Stimulated activated CD4-positive, alpha-beta T cell treated with anti-CD3 and anti-CD28 coated beads, Interleukin-1b, Interleukin-23, amount 100 ng/mL, for 24 hours (primary cell): ENCODE measurements at regions not wholly inside any gene's neighbourhood (a gene's known extent, or its start where the extent isn't known, plus 50 kb on each side); places are given as distances from the start of the nearest gene placed in this dataset.
"Not testable (repeated sequence)": the region's sequence is repeated elsewhere in the genome, so short reads cannot be mapped to it uniquely, and the experiment has no call there.

Experiments used
- DNase-seq, 4 experiments: peaks; one replicate each; pipeline ENCODE4 v3.0.0-alpha.2; 2020; ENCODE audit warnings: low read depth in 4 of 4, low spot score in 1 of 4

DNA sequence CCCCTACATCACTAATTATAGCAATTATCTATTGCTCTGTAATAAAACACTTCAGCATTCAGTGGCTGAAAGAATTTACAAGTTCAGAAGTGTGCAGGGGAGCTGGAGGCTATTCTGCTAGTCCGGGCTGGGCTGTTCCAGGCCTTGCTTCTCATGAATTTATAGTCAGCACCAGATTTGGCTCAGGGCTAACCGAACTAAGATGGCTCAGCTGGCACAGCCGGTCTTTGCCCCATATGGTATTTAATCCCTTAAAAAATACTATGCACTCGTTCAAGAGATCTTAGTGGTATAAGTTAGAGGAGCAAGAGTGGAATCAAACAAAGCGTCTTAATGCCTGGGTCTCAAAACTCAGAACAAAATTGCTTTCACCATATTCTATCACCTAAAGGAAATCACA, 932.9 kb downstream of the XPNPEP1 start:
- no peak for DNase-seq

DNA sequence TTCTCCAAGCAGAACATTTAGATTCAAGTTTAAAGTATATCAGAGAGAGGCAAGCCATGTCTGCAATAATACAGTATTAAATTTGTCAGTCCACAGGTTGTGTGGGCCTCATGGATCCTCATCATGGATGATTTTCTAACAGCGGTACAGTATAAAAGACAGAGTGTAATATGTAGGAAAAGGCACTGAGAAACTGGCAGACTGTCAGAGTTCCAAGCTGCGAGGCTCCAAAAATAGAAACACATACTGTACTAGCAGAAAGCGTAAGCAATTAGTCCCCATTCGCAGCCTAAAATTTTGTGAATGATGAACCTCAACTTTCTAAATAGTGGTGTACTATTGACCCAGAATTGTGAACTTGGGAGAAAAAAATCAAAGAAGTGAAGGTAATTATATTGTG, 933.3 kb downstream of the XPNPEP1 start:
- DNase-seq: no peak

DNA sequence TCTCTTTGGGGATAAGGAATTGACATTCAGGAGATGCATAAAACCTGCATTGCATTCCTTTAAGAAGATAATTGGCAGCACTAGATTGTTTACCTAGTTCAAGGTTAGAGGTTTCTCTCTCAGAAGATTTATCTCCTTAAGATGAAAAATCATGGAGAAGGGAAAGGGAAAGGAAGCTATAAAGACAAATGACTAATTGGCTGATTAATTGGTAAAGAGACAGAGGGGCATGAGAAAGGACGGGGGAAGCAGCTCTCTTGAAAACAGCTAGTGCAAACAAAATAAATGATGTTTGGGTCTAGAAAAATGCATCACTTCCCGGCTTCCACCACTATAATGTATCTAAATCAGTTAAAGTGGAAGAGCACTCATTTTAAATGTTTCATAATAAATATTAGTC, 941.2 kb downstream of the XPNPEP1 start:
- no peak for DNase-seq

DNA sequence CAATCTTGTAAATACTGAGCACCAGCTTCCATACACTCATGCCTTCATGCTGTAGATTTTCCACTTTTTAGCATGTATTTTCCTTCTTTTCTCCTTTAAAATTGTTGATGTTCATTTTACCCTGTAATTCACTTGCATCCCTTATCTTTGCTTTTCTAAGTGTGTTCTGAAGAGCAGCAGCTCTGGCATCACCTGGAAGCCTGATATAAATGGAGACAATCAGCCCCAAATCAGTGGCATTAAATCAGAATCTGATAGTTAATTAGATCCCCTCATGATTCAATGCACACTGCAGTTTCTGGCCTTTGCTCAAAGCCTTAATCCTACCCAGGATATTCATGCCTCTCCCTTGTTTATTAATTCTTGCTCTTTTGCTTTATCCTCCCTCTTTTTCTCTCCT, 942.4 kb downstream of the XPNPEP1 start:
- DNase-seq: no peak

DNA sequence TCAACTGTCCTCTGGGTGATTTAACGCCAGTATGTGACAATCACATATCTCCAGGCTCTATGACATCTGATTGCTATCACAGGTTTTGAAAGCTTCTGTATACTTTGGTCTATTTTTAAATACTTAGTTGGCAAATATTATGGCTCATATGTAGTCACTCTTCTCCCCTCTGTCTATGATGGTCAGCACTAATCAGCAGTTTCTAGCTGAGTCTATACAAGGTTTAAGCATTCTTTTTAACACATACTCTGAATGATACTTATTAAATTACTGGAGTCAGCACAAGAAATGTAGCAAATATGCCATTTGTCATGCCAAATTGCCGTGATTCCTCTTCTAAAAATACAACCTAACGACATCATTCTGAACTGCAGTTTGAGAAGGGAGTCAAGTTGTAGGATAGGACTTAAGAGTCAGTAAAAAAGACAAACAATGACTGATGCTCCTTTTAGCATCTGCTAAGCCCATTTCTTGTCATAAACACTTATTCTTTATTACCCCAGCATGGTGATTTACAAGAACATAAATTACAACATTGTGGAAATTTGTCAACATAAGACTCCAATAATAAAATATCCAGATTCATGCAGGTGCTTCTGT, 947.8 kb downstream of the XPNPEP1 start:
- DNase-seq: no peak

DNA sequence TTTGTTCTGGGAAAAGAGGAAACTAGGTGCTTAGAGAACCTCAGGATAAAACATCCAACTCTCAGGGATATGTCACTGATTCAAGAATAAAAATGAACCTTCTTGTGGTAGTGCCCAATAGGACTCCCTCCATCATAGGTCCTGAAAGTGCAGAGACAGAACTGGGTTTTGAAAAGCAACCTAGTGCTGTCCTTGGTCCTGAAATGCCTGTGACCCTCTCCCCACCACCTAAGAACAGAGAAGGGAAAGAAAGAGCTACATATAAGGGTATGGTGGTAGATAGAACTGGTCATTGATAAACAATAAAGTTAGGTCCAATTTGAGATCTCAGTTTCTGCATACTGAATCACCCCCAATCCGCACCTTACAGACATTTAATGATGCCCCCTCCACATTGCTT, 953.3 kb downstream of the XPNPEP1 start:
- DNase-seq: no peak

DNA sequence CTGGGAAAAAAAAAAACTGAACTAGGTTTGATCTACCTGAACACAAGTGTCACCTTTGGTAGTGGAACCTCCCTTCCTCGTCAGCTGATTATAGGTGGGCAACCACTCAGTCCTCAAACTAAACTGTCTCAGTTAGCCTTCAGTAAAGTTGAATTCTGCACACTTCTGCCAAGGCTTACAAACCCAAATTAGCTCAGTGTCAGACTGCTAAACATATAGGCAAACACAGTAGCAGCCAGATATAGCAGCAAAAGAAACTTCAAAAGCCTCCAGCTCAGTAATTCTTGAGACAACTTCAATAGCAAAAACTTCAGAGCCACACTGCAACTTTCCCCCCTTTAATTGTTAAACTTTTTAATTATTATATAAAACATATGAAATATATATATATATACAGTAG, 956.9 kb downstream of the XPNPEP1 start:
- no peak for DNase-seq

DNA sequence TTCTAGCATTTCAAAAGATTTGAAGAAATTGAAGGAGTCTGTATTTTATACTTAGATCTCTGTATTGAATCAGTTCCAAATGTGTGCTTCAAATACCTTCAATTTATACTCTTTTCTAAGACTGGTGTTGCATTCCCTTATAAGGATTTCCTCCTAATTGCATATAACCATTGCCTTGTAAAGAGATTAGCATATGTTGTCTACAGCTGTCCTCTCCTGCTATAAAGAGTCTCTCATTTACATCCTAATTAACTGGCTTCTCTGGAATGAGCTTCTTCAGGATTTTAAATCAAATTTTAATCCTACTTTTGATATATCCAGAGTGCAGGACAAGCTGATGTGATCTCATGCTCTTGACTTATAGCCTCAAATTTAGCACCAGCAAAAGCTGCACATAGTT, 957.3 kb downstream of the XPNPEP1 start:
- DNase-seq: no peak

DNA sequence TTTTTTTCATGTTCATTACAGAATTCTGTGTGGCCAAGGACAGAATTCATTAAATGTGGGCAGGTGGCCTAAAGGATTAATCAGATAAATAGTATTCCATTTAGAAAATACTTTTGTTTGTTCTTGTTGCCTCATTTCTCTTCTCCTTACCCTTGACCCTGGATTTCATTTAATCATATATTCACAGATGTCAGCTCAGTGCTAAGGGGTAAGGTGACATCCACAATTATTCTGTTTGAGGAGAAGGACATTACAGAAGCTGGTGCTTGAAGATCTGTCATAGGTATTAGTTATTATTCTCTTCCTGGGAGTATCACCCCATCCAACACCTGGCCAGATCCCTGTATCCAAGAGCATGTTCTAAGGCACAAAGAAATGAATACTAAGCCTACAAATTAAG, 961.1 kb downstream of the XPNPEP1 start:
- no peak for DNase-seq

DNA sequence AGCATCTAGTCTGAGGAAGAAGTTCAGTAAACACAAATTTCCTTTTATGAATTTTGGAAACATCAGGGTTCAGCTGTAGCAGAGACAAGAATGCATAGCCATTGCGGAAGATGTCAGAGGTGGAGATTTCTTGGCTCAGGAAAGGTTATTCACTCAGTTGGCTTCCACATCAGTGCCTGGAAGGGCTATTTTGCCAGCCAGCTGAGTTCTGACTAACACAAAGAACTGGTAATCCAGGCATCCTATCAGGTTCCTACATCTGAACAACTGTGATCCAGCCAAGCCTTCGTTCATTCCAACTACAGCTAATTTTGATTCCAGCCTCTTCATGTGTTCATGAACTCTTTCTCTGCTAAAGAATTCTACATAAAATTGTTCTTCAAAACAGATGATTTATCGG, 965.6 kb downstream of the XPNPEP1 start:
- no peak for DNase-seq

DNA sequence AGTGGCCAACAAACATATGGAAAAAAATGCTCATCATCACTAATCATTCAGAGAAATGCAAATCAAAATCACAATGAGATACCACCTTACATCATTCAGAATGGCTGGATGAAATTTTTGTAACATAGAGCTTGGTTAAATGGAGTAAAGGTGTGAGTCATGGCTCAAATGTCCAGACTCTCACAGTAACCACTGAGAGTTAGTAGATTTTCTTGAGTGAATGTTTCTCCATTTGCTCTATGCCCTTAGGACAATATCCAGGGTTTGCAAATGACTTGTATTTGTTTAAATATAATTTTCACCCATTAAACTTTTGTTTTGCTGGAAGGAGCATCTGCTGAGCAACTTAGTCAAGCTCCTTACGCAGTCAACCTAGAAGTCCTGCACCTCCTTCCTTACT, 967.2 kb downstream of the XPNPEP1 start:
- DNase-seq: no peak

DNA sequence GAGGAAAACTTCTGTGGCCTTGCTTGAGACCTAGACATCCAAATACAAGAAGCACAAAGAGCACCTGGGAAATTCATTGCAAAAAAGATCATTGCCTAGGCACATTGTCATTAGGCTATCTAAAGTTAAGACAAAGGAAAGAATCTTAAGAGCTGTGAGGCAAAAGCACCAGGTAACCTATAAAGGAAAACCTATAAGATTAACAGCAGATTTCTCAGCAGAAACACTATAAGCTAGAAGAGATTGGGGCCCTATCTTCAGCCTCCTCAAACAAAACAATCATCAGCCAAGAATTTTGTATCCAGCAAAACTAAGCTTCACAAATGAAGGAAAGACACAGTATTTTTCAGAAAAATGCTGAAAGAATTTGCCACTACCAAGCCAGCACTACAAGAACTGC, 1003.3 kb downstream of the XPNPEP1 start:
- not testable (repeated sequence) for DNase-seq

DNA sequence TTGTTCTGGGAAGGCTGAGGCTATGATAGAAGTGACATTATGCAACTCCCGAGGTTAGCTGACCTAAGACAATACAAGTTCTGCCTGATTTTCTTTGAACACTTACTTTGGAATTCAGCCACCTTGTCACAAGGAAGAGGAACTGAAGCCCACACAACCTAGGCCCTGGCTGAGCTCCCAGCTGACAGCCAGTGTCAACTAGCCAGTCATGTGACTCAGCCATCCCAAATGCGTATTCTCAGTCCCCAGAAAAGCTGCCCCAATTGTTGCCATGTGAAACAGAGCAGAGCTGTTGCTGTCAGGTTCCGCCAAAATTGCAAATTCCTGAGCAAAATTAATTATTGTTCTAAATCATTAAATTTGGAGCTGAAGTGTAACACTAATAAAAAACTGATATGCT, 1010.0 kb downstream of the XPNPEP1 start:
- no peak for DNase-seq

DNA sequence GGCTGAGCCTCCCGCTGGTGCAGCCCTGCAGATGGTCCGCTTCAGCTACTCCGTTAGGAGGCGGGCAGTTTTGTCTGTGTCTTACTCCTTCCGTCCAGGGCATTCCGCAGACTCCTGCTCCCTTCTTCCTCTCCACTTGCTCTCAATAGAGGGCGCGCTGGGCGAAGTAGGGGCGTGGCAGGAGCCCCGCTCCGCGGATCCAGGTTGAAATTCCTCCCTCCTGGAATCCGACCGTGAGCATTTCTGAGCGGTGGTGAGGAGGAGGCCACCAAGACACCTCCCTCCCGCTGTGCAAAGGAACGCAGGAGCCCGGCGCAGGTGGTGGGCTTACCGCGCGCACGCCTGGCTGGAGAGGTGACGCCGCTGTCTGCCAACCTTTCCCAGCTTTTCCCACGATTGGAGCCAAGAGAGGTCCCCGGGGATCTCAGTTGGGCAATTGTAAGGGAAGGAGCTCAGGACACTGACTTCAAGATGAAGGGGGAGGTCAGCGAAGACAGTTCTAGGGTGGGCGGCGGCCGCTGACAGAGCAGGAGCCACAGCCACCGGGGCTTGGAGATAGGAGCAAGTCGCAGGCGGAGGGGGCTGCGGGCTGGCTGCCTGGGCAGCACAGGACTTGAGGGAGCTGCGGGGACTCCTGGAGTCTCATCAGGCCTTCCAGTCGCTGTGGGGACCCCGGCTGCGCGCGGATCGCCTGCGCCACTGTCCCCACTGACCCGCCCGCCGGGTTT, 1011.3 kb downstream of the XPNPEP1 start:
- no peak for DNase-seq

DNA sequence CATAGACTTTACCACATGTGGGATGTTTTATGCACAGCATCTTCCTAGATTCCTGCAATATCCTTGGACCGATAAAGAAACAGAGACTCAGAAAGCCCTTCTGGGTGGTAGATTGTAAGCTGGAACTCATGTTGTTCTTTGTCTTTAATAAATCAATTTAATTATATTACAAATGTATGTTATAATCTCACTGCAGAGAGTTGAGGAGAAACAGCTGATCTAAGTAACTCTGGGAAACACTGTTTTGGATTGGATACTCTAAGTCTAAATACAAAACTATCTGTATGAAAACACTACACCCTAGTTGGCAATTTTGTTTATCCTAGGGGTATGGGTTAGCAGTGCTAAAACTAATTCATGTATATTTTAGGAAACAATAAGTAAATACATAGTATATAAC, 1015.2 kb downstream of the XPNPEP1 start:
- no peak for DNase-seq

DNA sequence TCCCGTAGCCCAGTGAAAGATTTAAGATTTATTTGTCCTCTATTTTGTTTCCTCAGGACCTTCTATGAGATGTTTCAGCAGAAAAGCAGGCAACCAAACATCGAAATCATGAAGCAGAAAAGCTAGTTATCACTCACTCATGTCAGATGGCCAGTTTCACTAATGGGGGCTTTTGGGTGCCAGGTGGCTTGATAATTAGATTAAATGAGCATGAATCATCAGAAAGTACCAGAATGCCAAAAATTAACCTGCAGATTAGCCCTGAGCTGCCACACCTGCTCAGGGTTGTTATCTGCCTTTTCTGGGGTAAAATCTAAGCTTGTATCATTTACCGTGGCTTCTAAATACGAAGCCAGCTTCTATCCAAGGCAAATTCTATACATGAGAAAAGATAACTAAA, 1017.5 kb downstream of the XPNPEP1 start:
- DNase-seq: no peak

DNA sequence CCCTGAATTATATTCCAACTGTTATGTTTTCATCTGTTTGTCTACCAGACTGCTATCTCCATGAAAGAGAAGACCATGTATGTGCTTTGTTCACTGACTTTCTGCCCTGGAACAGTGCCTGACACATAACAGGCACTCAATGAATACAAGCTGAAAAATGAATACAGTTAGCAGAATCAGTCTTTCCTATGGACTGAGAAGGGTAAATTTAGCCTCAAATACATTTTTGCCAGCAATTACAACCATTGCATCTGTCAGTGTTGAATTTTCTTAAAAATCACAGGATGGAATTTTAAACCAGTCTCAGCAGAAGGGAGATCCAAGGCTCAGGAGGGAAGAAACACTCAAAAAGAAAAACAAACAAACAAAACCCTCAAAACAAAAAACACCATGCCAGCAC, 1018.1 kb downstream of the XPNPEP1 start:
- DNase-seq: no peak

DNA sequence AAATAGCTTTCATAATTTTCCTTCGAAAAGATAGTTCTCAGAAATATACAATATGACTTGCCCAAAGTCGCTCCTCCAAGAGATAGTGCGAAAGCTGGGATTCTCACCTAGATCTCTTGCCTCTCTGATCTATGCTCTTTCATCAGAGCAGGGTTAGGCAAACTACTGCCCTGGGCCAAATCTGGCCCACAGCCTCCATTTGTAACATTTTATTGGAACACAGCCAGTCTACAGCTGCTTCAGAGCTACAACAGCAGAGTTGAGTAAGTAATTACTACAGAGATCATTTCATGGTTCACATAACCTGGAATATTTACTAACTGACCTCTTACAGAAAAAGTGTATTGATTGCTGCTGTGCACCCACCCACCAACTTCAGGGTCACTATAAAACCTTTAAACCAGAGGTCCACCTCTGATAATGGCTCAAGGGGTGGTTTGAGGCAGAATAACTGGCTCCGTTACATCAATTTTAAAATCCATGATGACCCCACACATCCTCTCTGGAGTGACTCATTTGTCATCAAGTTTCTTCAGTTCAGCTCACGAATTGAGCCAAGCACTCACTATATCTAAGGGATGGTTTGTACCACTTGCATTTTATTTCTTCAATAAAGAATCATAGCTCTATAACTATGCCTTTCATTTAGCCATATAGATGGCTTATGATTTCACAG, 1019.0 kb downstream of the XPNPEP1 start:
- DNase-seq: no peak

DNA sequence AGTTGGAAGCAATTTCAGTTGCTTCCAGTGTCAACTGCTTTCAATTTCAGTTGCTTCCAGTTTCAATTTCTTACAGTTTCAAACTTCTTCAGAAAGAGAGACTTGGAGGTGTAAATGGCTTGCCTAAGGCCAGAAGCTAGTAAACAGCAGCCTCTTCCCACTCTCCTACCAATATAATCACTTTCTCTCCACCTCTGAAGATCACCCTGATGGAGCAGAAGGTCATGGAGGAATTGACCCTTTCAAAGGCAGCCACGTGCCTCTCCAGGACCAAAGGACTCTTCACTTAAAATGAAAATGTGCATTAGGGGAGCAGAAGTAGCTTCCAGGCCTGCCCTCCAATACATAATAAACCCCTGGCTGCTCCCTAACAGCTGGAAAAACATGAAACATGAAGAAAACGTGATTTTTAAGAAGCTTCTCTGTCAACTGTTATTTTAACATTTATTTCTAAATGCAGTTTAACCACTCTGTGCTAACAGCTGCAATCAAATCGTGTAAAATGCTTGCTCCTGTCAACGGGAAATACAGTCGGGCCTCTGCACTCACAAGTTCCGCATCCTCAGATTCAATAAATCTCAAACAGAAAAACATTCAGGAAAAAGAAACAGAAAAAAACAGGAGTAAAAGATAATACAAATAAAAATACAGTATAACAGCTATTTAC, 1020.6 kb downstream of the XPNPEP1 start:
- DNase-seq: no peak

DNA sequence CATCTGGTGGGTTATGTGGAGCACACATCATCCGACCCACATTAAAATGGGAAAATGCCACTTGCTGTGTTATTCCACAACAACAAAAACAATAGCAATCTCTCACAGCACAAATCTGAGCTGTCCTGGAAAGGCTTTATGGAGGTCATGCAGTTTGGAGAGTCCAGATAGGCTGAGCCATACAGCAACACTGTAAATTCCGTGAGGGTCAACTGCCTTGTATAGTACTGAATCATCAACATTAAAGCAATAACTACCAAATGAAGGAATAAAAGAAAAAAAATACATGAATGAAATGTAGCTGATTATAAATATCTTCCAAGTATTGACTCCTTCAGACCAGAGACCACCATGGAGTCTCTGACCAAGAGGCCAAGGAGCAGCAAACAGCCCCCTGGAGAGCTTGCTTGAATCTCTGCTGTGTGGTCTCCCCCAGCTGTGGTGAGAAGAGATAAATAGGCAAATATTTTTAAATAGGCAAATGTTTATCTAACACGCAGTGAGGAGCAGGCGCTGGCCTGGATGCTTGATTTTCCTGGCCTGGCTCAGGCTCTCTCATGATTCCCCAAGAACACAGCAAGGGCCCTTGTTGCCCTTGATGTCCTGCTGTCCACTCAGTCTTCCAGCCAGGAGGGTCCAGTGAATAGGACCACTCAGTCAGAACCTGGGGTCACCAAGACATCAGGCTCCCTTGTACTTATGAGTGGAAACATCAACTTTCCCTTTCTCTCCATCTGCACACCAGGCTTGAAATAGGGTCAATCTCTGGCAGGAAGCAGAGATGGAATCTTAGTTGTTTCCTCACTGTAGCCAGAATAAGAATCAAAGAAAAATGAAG, 1021.3 kb downstream of the XPNPEP1 start:
- DNase-seq: no peak

DNA sequence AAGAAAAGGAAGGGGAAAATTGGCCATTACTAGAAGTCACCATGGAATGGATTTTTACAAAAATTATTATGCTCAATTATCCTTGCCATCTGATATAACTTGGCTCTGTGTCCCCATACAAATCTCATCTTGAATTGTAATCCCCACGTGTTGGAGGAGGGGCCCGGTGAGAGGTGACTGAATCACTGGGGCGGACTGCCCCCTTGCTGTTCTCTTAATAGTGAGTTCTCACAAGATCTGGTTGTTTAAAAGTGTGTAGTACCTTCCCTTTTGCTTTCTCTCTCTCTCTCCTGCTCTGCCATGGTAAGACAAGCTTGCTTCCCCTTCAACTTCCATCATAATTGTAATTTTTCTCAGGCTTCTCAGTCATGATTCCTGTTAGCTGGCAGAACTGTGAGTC, 1023.6 kb downstream of the XPNPEP1 start:
- DNase-seq: no peak
